Lower leg skin (tissue), 4 donors: ENCODE measurements at regions not wholly inside any gene's neighbourhood (a gene's known extent, or its start where the extent isn't known, plus 50 kb on each side); places are given as distances from the start of the nearest gene placed in this dataset.

Experiments used
- DNase-seq, 2 donors: peaks; one replicate each; pipeline ENCODE4 v3.0.0-alpha.2; 2019; ENCODE audit warnings: low spot score in 2 of 2
- H3K4me3 ChIP-seq: fragments of 200-600 bp; sonication (generic); 2 replicates; pipeline ENCODE4 v1.5.1; 2017; ENCODE audit warnings: mild to moderate bottlenecking, low read depth; ENCODE audit not compliant: poor library complexity, severe bottlenecking
- POLR2A ChIP-seq, 2 donors: fragments of 450-650 bp; IDR thresholded peaks; one replicate each; pipeline ENCODE4 v1.6.1; 2016 to 2017; ENCODE audit warnings: antibody characterized with exemption in 2 of 2, mild to moderate bottlenecking in 1 of 2, moderate library complexity in 1 of 2
- WGBS, 2 donors: methylation state at CpG; one replicate each; pipeline ENCODE4 v1.1.5; 2018; 5-methylcytosine and 5-hydroxymethylcytosine counted together
- intact Hi-C: fragments of 100-400 bp; cut with DNase I; formaldehyde crosslinking; loops from one replicate; pipeline ENCODE4 v1.15.0; 2023; ENCODE audit warnings: low total_unique reads
- TF ChIP-seq, protein P1 (sequence below), 3 donors: fragments of 450-650 bp; IDR thresholded peaks; one replicate each; pipeline ENCODE4 v1.5.1; 2016; ENCODE audit warnings: antibody characterized with exemption in 3 of 3, mild to moderate bottlenecking in 3 of 3, moderate library complexity in 2 of 3

DNA sequence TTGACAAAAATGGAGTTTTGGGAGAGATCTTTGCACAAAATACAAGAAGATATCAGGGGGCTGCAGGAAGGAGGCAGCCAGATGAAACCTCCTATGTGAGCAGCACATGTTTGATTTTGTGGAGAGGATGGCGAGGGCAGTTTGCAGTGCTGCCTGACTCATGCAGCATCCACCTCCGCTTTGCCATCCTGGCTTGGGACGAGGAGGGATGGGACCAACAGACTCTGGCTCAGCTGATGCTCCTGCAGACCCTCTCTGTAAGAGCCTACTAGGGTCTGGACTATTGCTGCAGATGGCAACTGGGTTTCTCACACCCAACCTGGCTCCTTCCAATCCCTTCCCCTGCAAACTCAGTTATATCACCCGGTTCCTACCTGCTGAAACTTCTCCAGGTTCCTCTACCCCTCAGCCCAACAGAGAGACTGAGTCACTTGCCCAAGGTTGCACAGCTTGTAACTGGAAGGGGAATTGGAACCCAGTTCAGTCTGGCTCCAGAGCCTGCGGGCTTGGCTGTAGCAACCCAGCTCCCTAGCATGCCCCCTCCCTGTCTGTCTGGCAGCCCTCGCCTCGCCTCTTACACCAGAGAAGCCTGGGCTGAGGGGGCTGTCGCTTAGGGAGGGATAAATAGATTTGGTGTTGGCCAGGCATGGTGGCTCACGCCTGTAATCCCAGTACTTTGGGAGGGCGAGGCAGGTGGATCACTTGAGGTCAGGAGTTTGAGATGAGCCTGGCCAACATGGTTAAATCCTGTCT is 205.8 kb downstream of the PTPRU start:
- intact Hi-C loops: no loop called here
- no peak overlapping the region for H3K4me3 ChIP-seq
- TF ChIP-seq POLR2A (IDR thresholded peaks at IDR 0.05): no peak
- TF ChIP-seq, protein P1, sequence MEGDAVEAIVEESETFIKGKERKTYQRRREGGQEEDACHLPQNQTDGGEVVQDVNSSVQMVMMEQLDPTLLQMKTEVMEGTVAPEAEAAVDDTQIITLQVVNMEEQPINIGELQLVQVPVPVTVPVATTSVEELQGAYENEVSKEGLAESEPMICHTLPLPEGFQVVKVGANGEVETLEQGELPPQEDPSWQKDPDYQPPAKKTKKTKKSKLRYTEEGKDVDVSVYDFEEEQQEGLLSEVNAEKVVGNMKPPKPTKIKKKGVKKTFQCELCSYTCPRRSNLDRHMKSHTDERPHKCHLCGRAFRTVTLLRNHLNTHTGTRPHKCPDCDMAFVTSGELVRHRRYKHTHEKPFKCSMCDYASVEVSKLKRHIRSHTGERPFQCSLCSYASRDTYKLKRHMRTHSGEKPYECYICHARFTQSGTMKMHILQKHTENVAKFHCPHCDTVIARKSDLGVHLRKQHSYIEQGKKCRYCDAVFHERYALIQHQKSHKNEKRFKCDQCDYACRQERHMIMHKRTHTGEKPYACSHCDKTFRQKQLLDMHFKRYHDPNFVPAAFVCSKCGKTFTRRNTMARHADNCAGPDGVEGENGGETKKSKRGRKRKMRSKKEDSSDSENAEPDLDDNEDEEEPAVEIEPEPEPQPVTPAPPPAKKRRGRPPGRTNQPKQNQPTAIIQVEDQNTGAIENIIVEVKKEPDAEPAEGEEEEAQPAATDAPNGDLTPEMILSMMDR (IDR thresholded peaks at IDR 0.05): no peak
- 61 to 70% methylated on average over 10 of the region's 10 CpGs for WGBS, 2 donors
- DNase-seq: peak in 1 of 2 donors; percentile 56

DNA sequence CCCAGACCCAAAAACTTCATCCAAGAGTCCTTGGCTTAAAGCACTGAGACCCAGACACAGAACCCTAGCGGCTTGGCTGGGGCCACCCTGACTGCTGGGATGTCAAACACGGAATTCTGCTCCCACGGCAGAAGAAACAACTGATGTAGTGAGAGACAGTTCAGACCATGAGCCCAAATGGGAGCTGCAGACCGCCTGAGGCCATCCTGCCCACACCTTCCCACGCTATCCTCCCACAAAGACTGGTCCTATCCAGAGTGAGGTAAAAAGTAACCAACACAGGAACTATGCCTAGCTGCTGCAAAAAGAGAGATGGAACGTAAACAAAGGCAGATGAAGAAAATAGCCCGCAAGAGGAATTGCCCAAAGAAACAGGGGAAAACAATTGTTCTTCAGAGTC is 203.3 kb downstream of the PTPRU start:
- no peak overlapping the region for H3K4me3 ChIP-seq
- peak in 1 of 2 donors; percentile 50 for DNase-seq
- TF ChIP-seq POLR2A (IDR thresholded peaks at IDR 0.05): no peak
- TF ChIP-seq, protein P1 (IDR thresholded peaks at IDR 0.05): no peak
- intact Hi-C loops: no loop called here
- 53 to 60% methylated on average over 7 of the region's 7 CpGs for WGBS, 2 donors

DNA sequence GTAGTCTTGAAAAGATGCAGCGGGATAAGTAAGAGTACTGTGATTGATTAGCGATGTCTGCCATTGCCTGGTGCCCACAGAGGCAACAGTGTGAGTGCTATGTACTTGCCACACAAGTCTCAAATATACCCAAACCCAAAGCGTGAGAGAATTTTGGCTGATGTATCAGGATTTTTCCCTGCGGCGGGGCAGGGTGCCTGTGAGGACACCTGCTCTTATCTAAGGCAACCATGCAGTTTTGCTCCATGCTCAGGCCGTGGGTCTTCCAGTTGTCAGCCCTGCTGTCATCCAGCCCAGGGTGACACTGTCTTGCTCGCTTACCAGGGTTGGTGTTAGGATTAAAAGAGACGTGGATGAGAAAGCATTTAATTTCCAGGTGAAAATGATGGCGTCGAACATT is 202.7 kb downstream of the PTPRU start:
- intact Hi-C loops: no loop called here
- 84 to 87% methylated on average over 10 of the region's 10 CpGs for WGBS, 2 donors
- H3K4me3 ChIP-seq: no peak overlapping the region
- TF ChIP-seq POLR2A (IDR thresholded peaks at IDR 0.05): no peak
- TF ChIP-seq, protein P1 (IDR thresholded peaks at IDR 0.05): no peak
- DNase-seq: peak in 1 of 2 donors; percentile 66

DNA sequence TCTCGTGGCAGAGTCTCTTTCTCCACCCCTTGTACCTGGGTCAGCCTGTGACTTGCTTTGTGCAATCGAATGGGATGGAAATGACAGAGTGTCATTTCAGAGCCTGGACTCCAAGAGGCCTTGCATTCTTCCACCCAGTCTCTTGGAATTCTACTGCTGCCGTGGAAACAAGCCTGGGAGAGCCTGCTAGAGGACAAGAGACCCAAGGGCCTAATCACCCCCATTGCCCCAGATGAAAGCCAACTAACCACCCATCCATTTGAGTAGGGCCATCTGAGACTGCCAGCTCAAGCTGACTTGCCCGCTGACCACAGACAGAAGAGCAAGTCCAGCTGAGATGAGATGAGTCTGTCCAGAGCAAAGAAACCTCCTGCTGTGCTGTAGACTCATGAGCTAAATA is 201.6 kb downstream of the PTPRU start:
- H3K4me3 ChIP-seq: no peak overlapping the region
- intact Hi-C loops: no loop called here
- TF ChIP-seq POLR2A (IDR thresholded peaks at IDR 0.05): no peak
- TF ChIP-seq, protein P1 (IDR thresholded peaks at IDR 0.05): no peak
- DNase-seq: peak in 1 of 2 donors; percentile 49
- WGBS, 2 donors: 71 to 76% methylated on average over 4 of the region's 4 CpGs

DNA sequence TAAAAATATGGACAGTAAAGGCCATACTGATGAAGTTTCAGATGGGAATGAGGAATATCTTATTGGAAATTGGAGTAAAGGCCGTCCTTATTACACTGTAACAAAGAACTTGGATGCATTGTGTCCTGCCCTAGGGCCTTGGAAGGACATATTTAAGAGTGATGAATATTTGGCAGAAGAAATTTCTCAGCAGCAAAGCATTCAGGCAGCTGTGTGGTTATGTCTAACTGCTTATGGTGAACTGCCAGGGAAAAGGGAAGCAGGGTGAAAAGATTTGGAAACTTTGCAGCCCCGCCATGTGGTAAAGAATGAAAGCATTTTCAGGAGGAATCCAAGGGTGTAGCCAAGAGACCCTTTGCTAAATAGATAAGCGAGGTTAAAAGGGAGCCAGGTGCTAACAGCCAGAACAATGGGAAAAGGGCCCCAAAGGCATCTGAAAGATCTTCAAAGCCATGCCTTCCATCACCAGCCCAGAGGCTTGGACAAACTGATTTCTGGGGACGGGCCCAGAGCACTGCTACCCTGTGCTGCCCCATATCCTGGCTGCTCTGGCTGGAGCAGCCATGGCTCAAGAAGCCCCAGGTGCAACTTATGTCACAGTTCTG is 200.0 kb downstream of the PTPRU start:
- intact Hi-C loops: no loop called here
- peak in 1 of 2 donors; percentile 3 for DNase-seq
- no peak overlapping the region for H3K4me3 ChIP-seq
- no peak for TF ChIP-seq POLR2A (IDR thresholded peaks at IDR 0.05)
- TF ChIP-seq, protein P1 (IDR thresholded peaks at IDR 0.05): no peak
- 37 to 39% methylated on average over 4 of the region's 4 CpGs for WGBS, 2 donors
